Osteocyte (in vitro differentiated cells): ENCODE measurements at regions not wholly inside any gene's neighbourhood (a gene's known extent, or its start where the extent isn't known, plus 50 kb on each side); places are given as distances from the start of the nearest gene placed in this dataset.

Source experiments
- DNase-seq: peaks from one replicate; pipeline ENCODE4 v3.0.0; 2021; ENCODE audit warnings: mixed read lengths; ENCODE audit not compliant: unreplicated experiment; ENCODE audit errors: extremely low spot score
- H3K27ac Mint-ChIP-seq: one replicate; pipeline ENCODE4 v1.8.0; 2021; ENCODE audit warnings: mild to moderate bottlenecking, mixed read lengths; ENCODE audit not compliant: unreplicated experiment
- H3K27me3 Mint-ChIP-seq: one replicate; pipeline ENCODE4 v1.8.0; 2021; ENCODE audit warnings: mixed read lengths; ENCODE audit not compliant: unreplicated experiment
- H3K36me3 Mint-ChIP-seq: one replicate; pipeline ENCODE4 v1.8.0; 2021; ENCODE audit warnings: mixed read lengths; ENCODE audit not compliant: unreplicated experiment
- H3K4me1 Mint-ChIP-seq: one replicate; pipeline ENCODE4 v1.8.0; 2021; ENCODE audit warnings: mixed read lengths; ENCODE audit not compliant: unreplicated experiment
- H3K4me3 Mint-ChIP-seq: one replicate; pipeline ENCODE4 v1.8.0; 2021; ENCODE audit warnings: mild to moderate bottlenecking, moderate library complexity, mixed read lengths; ENCODE audit not compliant: unreplicated experiment
- H3K9me3 Mint-ChIP-seq: one replicate; pipeline ENCODE4 v1.8.0; 2021; ENCODE audit warnings: mixed read lengths; ENCODE audit not compliant: unreplicated experiment
- TF ChIP-seq, protein P1 (sequence below): fragments of 200-600 bp; sonication (generic); IDR thresholded peaks from 2 replicates; pipeline ENCODE4 v1.5.0; 2021; ENCODE audit warnings: antibody characterized with exemption, mild to moderate bottlenecking, moderate library complexity

DNA sequence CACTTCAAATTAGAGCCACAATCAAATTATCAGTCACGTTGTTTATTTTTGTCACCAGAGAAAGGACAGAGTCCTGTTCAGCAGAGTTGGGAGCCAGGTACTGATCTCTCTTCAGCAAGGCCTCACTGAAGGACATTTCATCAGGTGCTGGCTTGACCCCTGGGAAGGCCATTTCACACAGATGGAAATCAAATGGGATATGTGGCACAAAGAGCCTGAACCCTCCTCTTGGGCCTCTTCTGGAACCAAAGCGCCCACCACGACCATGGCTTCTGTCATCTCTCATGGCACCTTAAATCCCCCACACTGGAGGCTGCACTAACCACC, 121.5 kb downstream of the PTCSC3 start:
- H3K4me3 Mint-ChIP-seq, result no peak overlapping the region

DNA sequence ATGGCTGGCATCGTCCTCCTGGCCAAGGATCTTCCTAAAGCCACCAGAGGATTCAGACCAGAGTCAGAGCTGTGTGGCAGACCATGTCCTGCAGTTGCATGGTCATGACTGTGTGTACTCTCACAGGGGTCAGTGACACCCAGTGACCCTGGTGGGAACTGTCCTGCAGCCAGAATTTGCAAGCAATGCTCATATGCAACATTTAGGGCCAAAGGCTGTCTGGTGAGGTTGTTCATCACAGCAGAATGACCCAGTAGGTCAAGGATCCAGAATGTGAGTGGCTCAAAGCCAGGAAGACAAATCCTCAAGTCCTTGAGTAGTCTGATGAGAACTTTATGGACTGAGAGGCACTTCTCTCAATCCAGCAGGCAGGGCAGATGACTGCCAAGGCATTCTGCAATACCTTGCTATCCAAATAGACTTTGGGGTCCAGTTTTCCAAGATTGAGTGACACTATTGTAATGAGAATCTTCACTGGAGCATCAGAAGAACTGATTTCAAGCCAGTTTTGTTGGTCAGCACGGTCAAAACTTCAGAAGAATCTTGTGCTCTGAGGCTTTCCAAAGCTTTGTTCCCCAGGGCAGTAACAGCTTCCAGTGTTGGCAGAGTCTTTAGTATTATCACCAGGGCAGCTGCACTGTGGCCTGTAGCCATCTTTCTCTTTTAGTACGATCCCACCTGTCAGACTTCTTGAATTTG, 122.0 kb downstream of the PTCSC3 start:
- no peak overlapping the region for H3K27ac Mint-ChIP-seq
- no peaks in the 10 kb centered on the region for H3K36me3 Mint-ChIP-seq
- DNase-seq, result no peak
- TF ChIP-seq, protein P1, sequence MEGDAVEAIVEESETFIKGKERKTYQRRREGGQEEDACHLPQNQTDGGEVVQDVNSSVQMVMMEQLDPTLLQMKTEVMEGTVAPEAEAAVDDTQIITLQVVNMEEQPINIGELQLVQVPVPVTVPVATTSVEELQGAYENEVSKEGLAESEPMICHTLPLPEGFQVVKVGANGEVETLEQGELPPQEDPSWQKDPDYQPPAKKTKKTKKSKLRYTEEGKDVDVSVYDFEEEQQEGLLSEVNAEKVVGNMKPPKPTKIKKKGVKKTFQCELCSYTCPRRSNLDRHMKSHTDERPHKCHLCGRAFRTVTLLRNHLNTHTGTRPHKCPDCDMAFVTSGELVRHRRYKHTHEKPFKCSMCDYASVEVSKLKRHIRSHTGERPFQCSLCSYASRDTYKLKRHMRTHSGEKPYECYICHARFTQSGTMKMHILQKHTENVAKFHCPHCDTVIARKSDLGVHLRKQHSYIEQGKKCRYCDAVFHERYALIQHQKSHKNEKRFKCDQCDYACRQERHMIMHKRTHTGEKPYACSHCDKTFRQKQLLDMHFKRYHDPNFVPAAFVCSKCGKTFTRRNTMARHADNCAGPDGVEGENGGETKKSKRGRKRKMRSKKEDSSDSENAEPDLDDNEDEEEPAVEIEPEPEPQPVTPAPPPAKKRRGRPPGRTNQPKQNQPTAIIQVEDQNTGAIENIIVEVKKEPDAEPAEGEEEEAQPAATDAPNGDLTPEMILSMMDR, result no peak
- no peaks in the 10 kb centered on the region for H3K4me1 Mint-ChIP-seq
- peaks cover 15% of the 10 kb centered on the region for H3K27me3 Mint-ChIP-seq
- H3K4me3 Mint-ChIP-seq, result no peak overlapping the region
- no peaks in the 10 kb centered on the region for H3K9me3 Mint-ChIP-seq

More for the DNA sequence above, 121.5 kb downstream of the PTCSC3 start:
- Mint-ChIP-seq H3K27me3 (peaks cover 15% of the 10 kb centered on the region), H3K9me3 (no peaks in the 10 kb centered on the region), H3K36me3 (no peaks in the 10 kb centered on the region), H3K4me1 (no peaks in the 10 kb centered on the region), H3K27ac (no peak overlapping the region)
- TF ChIP-seq, protein P1, result no peak
- no peak for DNase-seq

DNA sequence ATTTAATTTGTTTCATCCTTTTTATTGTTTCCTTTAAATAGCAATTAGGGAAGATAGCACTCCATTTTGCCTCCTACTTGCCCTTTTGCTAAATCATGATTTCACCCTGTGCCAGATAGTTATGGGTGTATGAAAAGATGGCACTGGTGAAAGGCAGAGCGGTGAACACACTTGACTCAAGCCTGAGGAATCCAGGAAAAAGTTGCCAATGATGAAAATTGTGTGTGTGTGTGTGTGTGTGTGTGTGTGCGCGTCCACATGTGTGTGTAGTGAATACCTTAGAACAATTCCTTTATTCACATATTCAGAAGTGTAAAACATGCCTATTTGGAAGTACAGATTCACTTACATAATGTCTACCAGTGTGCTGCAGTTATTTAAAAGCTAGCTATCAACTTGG, 123.8 kb downstream of the PTCSC3 start:
- Mint-ChIP-seq H3K36me3 (no peaks in the 10 kb centered on the region), H3K27ac (no peak overlapping the region), H3K4me3 (no peak overlapping the region), H3K4me1 (no peaks in the 10 kb centered on the region), H3K27me3 (peaks cover 22% of the 10 kb centered on the region), H3K9me3 (no peaks in the 10 kb centered on the region)
- TF ChIP-seq, protein P1, result no peak
- DNase-seq, result no peak

DNA sequence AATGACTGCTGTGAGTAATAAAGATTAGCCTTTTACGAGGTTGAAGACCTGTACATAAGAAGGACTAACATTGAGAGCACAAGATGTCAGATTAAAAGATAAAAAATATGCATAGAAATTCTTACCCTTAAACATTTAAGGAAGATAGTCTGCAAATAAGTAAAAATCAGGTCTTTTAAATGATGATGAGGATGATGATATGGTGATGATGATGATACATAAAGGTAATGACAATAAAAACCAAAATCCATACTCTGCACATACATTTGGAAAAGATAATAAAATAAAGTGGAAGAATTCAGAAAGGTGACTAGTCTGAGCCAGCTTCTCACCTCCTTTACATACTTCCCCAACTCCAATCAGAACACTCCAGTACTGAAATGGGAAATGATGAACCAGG, 124.5 kb downstream of the PTCSC3 start:
- TF ChIP-seq, protein P1, result no peak
- Mint-ChIP-seq H3K9me3 (no peaks in the 10 kb centered on the region), H3K36me3 (no peaks in the 10 kb centered on the region), H3K4me1 (no peaks in the 10 kb centered on the region), H3K4me3 (no peak overlapping the region), H3K27me3 (peaks cover 23% of the 10 kb centered on the region), H3K27ac (no peak overlapping the region)
- no peak for DNase-seq

DNA sequence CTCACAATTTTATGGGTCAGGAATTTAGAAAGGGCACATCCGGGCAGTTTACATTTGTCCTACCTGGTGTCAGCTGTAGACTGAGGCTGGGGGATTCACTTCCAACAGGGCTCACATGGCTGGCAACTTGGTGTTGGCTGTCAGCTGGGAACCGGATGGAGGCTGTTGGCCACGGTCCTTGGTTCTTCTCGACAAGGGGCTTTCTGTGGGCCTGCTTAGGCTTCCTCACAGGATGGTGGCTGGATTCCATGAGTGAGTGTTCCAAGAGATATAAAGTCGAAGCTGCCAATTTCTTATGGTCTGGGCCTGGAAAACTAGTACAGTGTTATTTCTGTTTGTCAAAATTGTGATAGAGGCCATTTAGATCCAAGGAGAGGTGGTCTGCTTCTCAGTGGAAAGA, 127.9 kb downstream of the PTCSC3 start:
- H3K9me3 Mint-ChIP-seq, result no peaks in the 10 kb centered on the region

More for the DNA sequence above, 127.9 kb downstream of the PTCSC3 start:
- Mint-ChIP-seq H3K27me3 (peaks cover 32% of the 10 kb centered on the region), H3K27ac (no peak overlapping the region), H3K4me3 (no peak overlapping the region), H3K4me1 (no peaks in the 10 kb centered on the region), H3K36me3 (no peaks in the 10 kb centered on the region)
- TF ChIP-seq, protein P1, result no peak
- DNase-seq, result no peak
